Neuronal stem cell (in vitro differentiated cells): ENCODE measurements at regions not wholly inside any gene's neighbourhood (a gene's known extent, or its start where the extent isn't known, plus 50 kb on each side); places are given as distances from the start of the nearest gene placed in this dataset.

ENCODE experiments used
- DNase-seq: peaks from one replicate; pipeline ENCODE4 v3.0.0-alpha.2; 2013; ENCODE audit warnings: low spot score
- H2AFZ ChIP-seq: one replicate; pipeline ENCODE4 v1.6.1; 2013; ENCODE audit warnings: mild to moderate bottlenecking, low read length, inconsistent platforms
- H2AK5ac ChIP-seq: 2 replicates; pipeline ENCODE4 v1.6.1; 2013; ENCODE audit warnings: low read depth, mild to moderate bottlenecking, inconsistent platforms, low read length, moderate library complexity, mixed read lengths
- H2BK120ac ChIP-seq: 2 replicates; pipeline ENCODE4 v1.6.1; 2013; ENCODE audit warnings: low read depth, mild to moderate bottlenecking, inconsistent platforms, low read length, moderate library complexity, mixed read lengths
- H2BK12ac ChIP-seq: one replicate; pipeline ENCODE4 v1.6.1; 2013; ENCODE audit warnings: low read length, inconsistent platforms
- H2BK15ac ChIP-seq: 2 replicates; pipeline ENCODE4 v1.6.1; 2013; ENCODE audit warnings: mild to moderate bottlenecking, low read length, inconsistent platforms, mixed read lengths
- H2BK5ac ChIP-seq: one replicate; pipeline ENCODE4 v1.6.1; 2013; ENCODE audit warnings: inconsistent platforms, mild to moderate bottlenecking, low read length, moderate library complexity
- H3K14ac ChIP-seq: one replicate; pipeline ENCODE4 v1.6.1; 2013; ENCODE audit warnings: low read length, inconsistent platforms
- H3K18ac ChIP-seq: 2 replicates; pipeline ENCODE4 v1.6.1; 2013; ENCODE audit warnings: low read length, inconsistent platforms
- H3K23ac ChIP-seq: 2 replicates; pipeline ENCODE4 v1.6.1; 2013; ENCODE audit warnings: low read depth, mild to moderate bottlenecking, mixed read lengths, low read length, inconsistent platforms; ENCODE audit not compliant: poor library complexity
- H3K27ac ChIP-seq: replicated peaks from 3 replicates; pipeline ENCODE4 v1.5.1; 2013; ENCODE audit warnings: low read length, inconsistent platforms
- H3K27me3 ChIP-seq, 3 experiments: 2 replicates each; pipeline ENCODE4 v1.6.1; 2013; ENCODE audit warnings: low read length in 3 of 3, mild to moderate bottlenecking in 2 of 3, inconsistent platforms in 1 of 3, low read depth in 1 of 3, mixed read lengths in 1 of 3, moderate library complexity in 1 of 3; ENCODE audit not compliant: control insufficient read depth in 3 of 3, insufficient read depth in 3 of 3
- H3K36me3 ChIP-seq, 2 donors: replicated peaks in 1 of 2; 2 replicates each; pipeline ENCODE4 v1.6.1; 2013; ENCODE audit warnings: low read length in 2 of 2; ENCODE audit not compliant: control insufficient read depth in 2 of 2, insufficient read depth in 2 of 2
- H3K4ac ChIP-seq: 2 replicates; pipeline ENCODE4 v1.6.1; 2013; ENCODE audit warnings: inconsistent platforms, mild to moderate bottlenecking, low read length, moderate library complexity
- H3K4me1 ChIP-seq, 2 donors: 1 replicate in 1 of 2; 2 replicates in 1 of 2; pipeline ENCODE4 v1.6.1; 2013; ENCODE audit warnings: low read length in 2 of 2, low read depth in 1 of 2; ENCODE audit not compliant: control insufficient read depth in 2 of 2, insufficient read depth in 1 of 2
- H3K4me2 ChIP-seq: one replicate; pipeline ENCODE4 v1.6.1; 2013; ENCODE audit warnings: mild to moderate bottlenecking, low read length, inconsistent platforms; ENCODE audit not compliant: insufficient read depth, poor library complexity, severe bottlenecking
- H3K4me3 ChIP-seq, 2 donors: 2 replicates each; pipeline ENCODE4 v1.5.1; 2013; ENCODE audit warnings: low read length in 2 of 2, mild to moderate bottlenecking in 2 of 2, inconsistent platforms in 1 of 2, moderate library complexity in 1 of 2
- H3K79me1 ChIP-seq: one replicate; pipeline ENCODE4 v1.6.1; 2013; ENCODE audit warnings: low read depth, mild to moderate bottlenecking, inconsistent platforms, low read length, moderate library complexity
- H3K9ac ChIP-seq: one replicate; pipeline ENCODE4 v1.6.1; 2013; ENCODE audit warnings: mild to moderate bottlenecking, low read depth, low read length, inconsistent platforms; ENCODE audit not compliant: poor library complexity
- H3K9me3 ChIP-seq, 2 donors: replicated peaks in 1 of 2; 2 replicates each; pipeline versions ENCODE3 to v1.6.1; 2013; ENCODE audit warnings: low read length in 2 of 2, mild to moderate bottlenecking in 2 of 2, inconsistent platforms in 1 of 2, low read depth in 1 of 2, mixed read lengths in 1 of 2, moderate library complexity in 1 of 2; ENCODE audit not compliant: control insufficient read depth in 2 of 2, insufficient read depth in 1 of 2
- H4K8ac ChIP-seq: one replicate; pipeline ENCODE4 v1.6.1; 2013; ENCODE audit warnings: low read depth, mild to moderate bottlenecking, inconsistent platforms, low read length, moderate library complexity
- H4K91ac ChIP-seq: one replicate; pipeline ENCODE4 v1.6.1; 2013; ENCODE audit warnings: low read length, low read depth, mild to moderate bottlenecking, inconsistent platforms; ENCODE audit not compliant: poor library complexity
- WGBS, 2 donors: extraction: QIAGEN DNeasy Blood & Tissue Kit; methylation state at CpG; one replicate each; pipeline ENCODE4 v1.1.7; 2013; ENCODE audit warnings: missing lambda C conversion rate in 2 of 2, mixed read lengths in 1 of 2; ENCODE audit not compliant: insufficient read length in 2 of 2, insufficient replicate concordance in 1 of 2; ENCODE audit errors: extremely low coverage in 2 of 2; 5-methylcytosine and 5-hydroxymethylcytosine counted together

DNA sequence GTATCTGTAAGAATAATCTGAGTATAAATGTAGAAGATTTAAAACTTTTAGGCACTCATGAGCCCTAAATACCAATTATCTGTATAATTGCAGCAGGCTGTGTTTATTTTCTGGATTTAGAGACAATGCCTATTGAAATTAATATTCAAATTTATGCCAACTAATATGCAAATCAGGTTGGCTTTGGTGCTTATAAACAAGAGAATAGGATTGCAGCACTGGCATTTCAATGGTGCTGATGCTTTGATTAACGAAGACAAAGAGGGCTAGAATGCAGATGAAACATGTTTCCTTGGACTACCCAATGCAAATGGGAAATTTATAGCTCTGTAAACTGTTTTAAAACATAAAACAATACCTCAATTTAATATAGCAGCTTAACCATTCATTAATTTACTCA is 70.7 kb upstream of the GATB start:
- H2BK120ac ChIP-seq: no peak overlapping the region
- H2BK15ac ChIP-seq: no peak overlapping the region
- H3K9me3 ChIP-seq: no peaks in the 10 kb centered on the region
- H2AFZ ChIP-seq: no peak overlapping the region
- no peak overlapping the region for H2BK5ac ChIP-seq
- H2AK5ac ChIP-seq: no peak overlapping the region
- no peaks in the 10 kb centered on the region for H3K79me1 ChIP-seq
- H3K9ac ChIP-seq: no peak overlapping the region
- no peak overlapping the region for H3K4me3 ChIP-seq
- H3K4ac ChIP-seq: no peak overlapping the region
- no peak overlapping the region for H3K4me2 ChIP-seq
- H3K36me3 ChIP-seq: no peaks in the 10 kb centered on the region
- no peak overlapping the region for H2BK12ac ChIP-seq
- no peak overlapping the region for H3K23ac ChIP-seq
- no peaks in the 10 kb centered on the region for H3K27me3 ChIP-seq
- H3K4me1 ChIP-seq: no peaks in the 10 kb centered on the region
- no peak overlapping the region for H4K91ac ChIP-seq
- DNase-seq: no peak
- WGBS, 2 donors: no CpG with 5 or more reads among the region's 1 CpG
- H3K27ac ChIP-seq: no peak overlapping the region
- no peak overlapping the region for H3K14ac ChIP-seq
- H4K8ac ChIP-seq: no peak overlapping the region
- no peak overlapping the region for H3K18ac ChIP-seq

DNA sequence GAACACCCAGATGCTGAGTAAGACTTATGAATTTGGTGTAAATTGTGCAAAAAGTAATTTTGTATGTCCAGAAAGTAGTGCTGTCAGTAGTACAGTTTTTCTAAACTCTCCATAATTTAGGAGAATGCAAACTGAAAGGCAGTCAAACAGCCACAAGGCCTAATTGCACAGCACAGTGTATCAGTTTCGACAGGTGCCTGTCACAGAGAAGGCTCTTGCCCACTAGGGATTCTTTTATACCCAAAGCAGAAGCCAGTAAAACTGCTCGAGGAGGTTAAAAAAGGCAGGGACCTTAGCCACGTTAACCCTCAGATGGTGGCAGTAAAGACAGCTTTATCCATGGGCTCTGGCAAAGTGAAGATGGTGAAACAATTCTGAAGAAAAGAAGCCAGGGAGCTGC is 69.4 kb upstream of the GATB start:
- H2AFZ ChIP-seq: no peak overlapping the region
- H3K36me3 ChIP-seq: no peaks in the 10 kb centered on the region
- no peaks in the 10 kb centered on the region for H3K4me1 ChIP-seq
- H2AK5ac ChIP-seq: no peak overlapping the region
- no peak overlapping the region for H3K18ac ChIP-seq
- H3K79me1 ChIP-seq: no peaks in the 10 kb centered on the region
- no peak overlapping the region for H3K9ac ChIP-seq
- H4K91ac ChIP-seq: no peak overlapping the region
- H3K27ac ChIP-seq: no peak overlapping the region
- no peak overlapping the region for H2BK120ac ChIP-seq
- no peak overlapping the region for H4K8ac ChIP-seq
- no peak overlapping the region for H2BK5ac ChIP-seq
- H2BK12ac ChIP-seq: no peak overlapping the region
- no CpG with 5 or more reads among the region's 3 CpGs for WGBS, 2 donors
- no peak overlapping the region for H3K4me3 ChIP-seq
- no peak overlapping the region for H2BK15ac ChIP-seq
- no peak overlapping the region for H3K4ac ChIP-seq
- no peaks in the 10 kb centered on the region for H3K27me3 ChIP-seq
- H3K23ac ChIP-seq: no peak overlapping the region
- no peaks in the 10 kb centered on the region for H3K9me3 ChIP-seq
- no peak for DNase-seq
- no peak overlapping the region for H3K4me2 ChIP-seq
- no peak overlapping the region for H3K14ac ChIP-seq

DNA sequence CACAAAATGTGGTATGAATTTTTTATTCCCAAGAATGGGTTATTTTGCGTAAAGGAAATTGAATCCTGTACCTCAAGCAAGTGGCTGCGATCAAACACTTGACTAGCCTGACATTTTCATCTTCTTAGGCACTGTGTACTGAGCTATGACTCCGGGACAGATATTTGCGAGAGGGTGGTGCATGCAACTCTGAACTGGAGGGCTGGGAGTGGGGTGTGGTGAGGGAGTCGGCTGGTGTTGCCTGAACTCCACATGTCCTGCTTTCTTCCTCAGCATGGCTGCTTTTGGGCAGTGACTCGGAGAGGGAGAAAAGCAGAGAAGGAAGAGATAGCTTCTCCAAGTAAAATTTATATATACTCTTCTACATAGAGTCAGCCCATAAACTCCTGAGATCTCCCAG is 68.5 kb upstream of the GATB start:
- no peak overlapping the region for H3K4me3 ChIP-seq
- H3K27me3 ChIP-seq: no peaks in the 10 kb centered on the region
- H3K9ac ChIP-seq: no peak overlapping the region
- H2BK12ac ChIP-seq: no peak overlapping the region
- H3K23ac ChIP-seq: no peak overlapping the region
- H3K9me3 ChIP-seq: no peaks in the 10 kb centered on the region
- H3K36me3 ChIP-seq: no peaks in the 10 kb centered on the region
- H3K14ac ChIP-seq: no peak overlapping the region
- H3K4me2 ChIP-seq: no peak overlapping the region
- no peak overlapping the region for H3K4ac ChIP-seq
- H3K18ac ChIP-seq: peak overlapping the region; percentile 23
- no peak overlapping the region for H2BK120ac ChIP-seq
- no peak overlapping the region for H2BK15ac ChIP-seq
- H3K27ac ChIP-seq: no peak overlapping the region
- H3K79me1 ChIP-seq: no peaks in the 10 kb centered on the region
- no peak for DNase-seq
- no CpG with 5 or more reads among the region's 6 CpGs for WGBS, 2 donors
- H3K4me1 ChIP-seq: no peaks in the 10 kb centered on the region
- H2AK5ac ChIP-seq: no peak overlapping the region
- H4K91ac ChIP-seq: no peak overlapping the region
- H2AFZ ChIP-seq: no peak overlapping the region
- H4K8ac ChIP-seq: no peak overlapping the region
- no peak overlapping the region for H2BK5ac ChIP-seq

DNA sequence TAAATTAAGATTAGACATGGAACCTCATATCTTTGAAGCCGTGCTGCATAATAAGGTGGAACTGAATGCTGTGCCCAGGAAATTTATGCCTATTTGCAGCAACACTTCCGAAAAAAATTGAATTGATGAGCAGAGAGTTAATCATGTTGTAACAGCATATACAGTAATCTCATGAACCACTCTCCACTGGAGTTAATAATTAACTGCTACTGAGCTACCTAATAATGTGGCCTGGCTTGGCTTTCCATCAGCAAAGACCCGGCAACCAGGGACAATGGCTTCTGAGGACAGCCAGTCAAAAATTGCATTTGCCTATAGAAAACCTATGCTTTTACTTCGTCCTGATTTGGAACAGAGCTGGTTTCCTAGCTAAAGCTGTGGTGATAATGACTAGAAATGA is 63.8 kb upstream of the GATB start:
- no peak overlapping the region for H3K23ac ChIP-seq
- H3K4me3 ChIP-seq: no peak overlapping the region
- no peaks in the 10 kb centered on the region for H3K36me3 ChIP-seq
- no peaks in the 10 kb centered on the region for H3K9me3 ChIP-seq
- WGBS, 2 donors: no CpG with 5 or more reads among the region's 4 CpGs
- no peaks in the 10 kb centered on the region for H3K4me1 ChIP-seq
- DNase-seq: no peak
- no peak overlapping the region for H2BK12ac ChIP-seq
- H3K4me2 ChIP-seq: no peak overlapping the region
- H3K4ac ChIP-seq: no peak overlapping the region
- H2AFZ ChIP-seq: no peak overlapping the region
- no peak overlapping the region for H2AK5ac ChIP-seq
- H3K14ac ChIP-seq: no peak overlapping the region
- H3K79me1 ChIP-seq: no peaks in the 10 kb centered on the region
- no peak overlapping the region for H4K91ac ChIP-seq
- H3K9ac ChIP-seq: no peak overlapping the region
- H3K27me3 ChIP-seq: no peaks in the 10 kb centered on the region
- no peak overlapping the region for H3K18ac ChIP-seq
- no peak overlapping the region for H4K8ac ChIP-seq
- no peak overlapping the region for H2BK5ac ChIP-seq
- H3K27ac ChIP-seq: no peak overlapping the region
- H2BK15ac ChIP-seq: no peak overlapping the region
- no peak overlapping the region for H2BK120ac ChIP-seq
